ENCODE measurements at regions not wholly inside any gene's neighbourhood (a gene's known extent, or its start where the extent isn't known, plus 50 kb on each side); places are given as distances from the start of the nearest gene placed in this dataset.

- TF ChIP-seq PATZ1 (CRISPR knock-in tag; IDR thresholded peaks at IDR 0.05; ENCODE audit: borderline replicate concordance) (no peak), ZFP30 (CRISPR knock-in tag; IDR thresholded peaks at IDR 0.05) (no peak), ARNTL (CRISPR knock-in tag; IDR thresholded peaks at IDR 0.05; ENCODE audit: borderline replicate concordance, low read depth) (no peak), ZC3H10 (CRISPR knock-in tag; IDR thresholded peaks at IDR 0.05) (no peak), ZNF565 (CRISPR knock-in tag; conservative IDR thresholded peaks at IDR 0.05; ENCODE audit: low read depth) (no peak), ZFP3 (CRISPR knock-in tag; IDR thresholded peaks at IDR 0.05) (no peak)
Observed at GRCh38 chr1:189971656-189972055, 506.0 kb downstream of the BRINP3 start.

Data from SK-N-SH treated with all-trans-retinoic acid at 6 μM for 48 hours (cell line).